ENCODE measurements at regions not wholly inside any gene's neighbourhood (a gene's known extent, or its start where the extent isn't known, plus 50 kb on each side); places are given as distances from the start of the nearest gene placed in this dataset.

DNA sequence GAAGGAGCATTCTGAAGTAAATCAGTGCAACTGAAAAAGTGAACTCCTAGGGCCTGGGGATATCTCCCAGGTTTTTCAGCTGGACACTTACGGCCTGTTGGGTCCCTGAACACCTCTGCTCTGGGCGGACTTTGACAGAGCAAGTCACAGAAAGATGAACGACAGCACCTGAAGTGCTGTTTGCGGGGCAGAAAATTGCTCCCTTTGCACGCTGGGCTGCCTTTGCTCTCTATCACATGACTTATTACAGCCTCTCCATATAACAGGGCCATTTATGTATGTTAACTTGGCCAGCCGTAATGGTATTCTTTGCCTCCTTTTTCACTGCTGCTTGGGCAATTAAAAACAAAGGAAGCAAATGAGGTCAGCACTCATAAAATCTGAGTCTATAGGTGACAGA lies 332.9 kb downstream of the BARHL2 start:
- no peak overlapping the region for H3K4me3 Mint-ChIP-seq (ENCODE audit: unreplicated experiment)
- ChIA-PET CTCF (no interaction called here), POLR2A (no interaction called here)
- no peaks in the 10 kb centered on the region for H3K9me3 Mint-ChIP-seq (ENCODE audit: unreplicated experiment)
- no TSS peak for BruUV-seq (replicated peaks)
- intact Hi-C loops (cut with micrococcal nuclease), result no loop called here
- peaks cover 7% of the 10 kb centered on the region for H3K4me1 Mint-ChIP-seq (ENCODE audit: insufficient read depth, unreplicated experiment)
- no peaks in the 10 kb centered on the region for H3K27me3 Mint-ChIP-seq (ENCODE audit: insufficient read depth, unreplicated experiment)
- DNase-seq (ENCODE audit: unreplicated experiment), result no peak
- peaks cover 6% of the 10 kb centered on the region for H3K36me3 Mint-ChIP-seq (ENCODE audit: insufficient read depth, unreplicated experiment)
- TF ChIP-seq, protein P1, sequence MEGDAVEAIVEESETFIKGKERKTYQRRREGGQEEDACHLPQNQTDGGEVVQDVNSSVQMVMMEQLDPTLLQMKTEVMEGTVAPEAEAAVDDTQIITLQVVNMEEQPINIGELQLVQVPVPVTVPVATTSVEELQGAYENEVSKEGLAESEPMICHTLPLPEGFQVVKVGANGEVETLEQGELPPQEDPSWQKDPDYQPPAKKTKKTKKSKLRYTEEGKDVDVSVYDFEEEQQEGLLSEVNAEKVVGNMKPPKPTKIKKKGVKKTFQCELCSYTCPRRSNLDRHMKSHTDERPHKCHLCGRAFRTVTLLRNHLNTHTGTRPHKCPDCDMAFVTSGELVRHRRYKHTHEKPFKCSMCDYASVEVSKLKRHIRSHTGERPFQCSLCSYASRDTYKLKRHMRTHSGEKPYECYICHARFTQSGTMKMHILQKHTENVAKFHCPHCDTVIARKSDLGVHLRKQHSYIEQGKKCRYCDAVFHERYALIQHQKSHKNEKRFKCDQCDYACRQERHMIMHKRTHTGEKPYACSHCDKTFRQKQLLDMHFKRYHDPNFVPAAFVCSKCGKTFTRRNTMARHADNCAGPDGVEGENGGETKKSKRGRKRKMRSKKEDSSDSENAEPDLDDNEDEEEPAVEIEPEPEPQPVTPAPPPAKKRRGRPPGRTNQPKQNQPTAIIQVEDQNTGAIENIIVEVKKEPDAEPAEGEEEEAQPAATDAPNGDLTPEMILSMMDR (IDR thresholded peaks at IDR 0.05; ENCODE audit: unreplicated experiment), result no peak
- H3K27ac Mint-ChIP-seq (ENCODE audit: low read depth, unreplicated experiment), result no peak overlapping the region

DNA sequence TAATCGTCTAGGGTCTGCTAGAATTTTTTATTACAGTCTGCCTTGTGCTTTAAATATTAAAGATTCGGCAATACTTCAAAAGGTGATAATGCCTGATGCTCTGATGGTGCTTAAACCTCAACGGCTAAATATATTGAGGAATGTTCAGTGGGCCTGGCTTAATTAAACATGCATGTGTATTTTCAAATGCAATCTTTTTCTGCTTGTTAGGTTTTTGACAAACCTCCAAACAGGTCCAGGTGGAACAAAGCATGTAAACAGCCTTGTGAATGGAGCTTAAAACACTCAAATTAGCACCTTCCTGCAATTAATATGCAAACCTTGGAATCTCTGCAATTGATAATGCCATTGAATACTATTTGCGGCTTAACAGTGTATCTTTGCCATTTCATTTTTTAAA lies 334.9 kb downstream of the BARHL2 start:
- CTCF ChIA-PET, result interaction anchor here (0.5 kb wide), 1 partner anchor 167 kb away, joined by 4 read pairs; no protein-coding TSS in a partner anchor
- POLR2A ChIA-PET, result no interaction called here
- Mint-ChIP-seq H3K4me3 (ENCODE audit: unreplicated experiment) (no peak overlapping the region), H3K9me3 (ENCODE audit: unreplicated experiment) (no peaks in the 10 kb centered on the region), H3K4me1 (ENCODE audit: insufficient read depth, unreplicated experiment) (peaks cover 4% of the 10 kb centered on the region), H3K27ac (ENCODE audit: low read depth, unreplicated experiment) (no peak overlapping the region), H3K27me3 (ENCODE audit: insufficient read depth, unreplicated experiment) (no peaks in the 10 kb centered on the region), H3K36me3 (ENCODE audit: insufficient read depth, unreplicated experiment) (peaks cover 6% of the 10 kb centered on the region)
- TF ChIP-seq, protein P1 (IDR thresholded peaks at IDR 0.05; ENCODE audit: unreplicated experiment), result no peak
- no TSS peak for BruUV-seq (replicated peaks)
- no peak for DNase-seq (ENCODE audit: unreplicated experiment)
- intact Hi-C loops (cut with micrococcal nuclease), result no loop called here

DNA sequence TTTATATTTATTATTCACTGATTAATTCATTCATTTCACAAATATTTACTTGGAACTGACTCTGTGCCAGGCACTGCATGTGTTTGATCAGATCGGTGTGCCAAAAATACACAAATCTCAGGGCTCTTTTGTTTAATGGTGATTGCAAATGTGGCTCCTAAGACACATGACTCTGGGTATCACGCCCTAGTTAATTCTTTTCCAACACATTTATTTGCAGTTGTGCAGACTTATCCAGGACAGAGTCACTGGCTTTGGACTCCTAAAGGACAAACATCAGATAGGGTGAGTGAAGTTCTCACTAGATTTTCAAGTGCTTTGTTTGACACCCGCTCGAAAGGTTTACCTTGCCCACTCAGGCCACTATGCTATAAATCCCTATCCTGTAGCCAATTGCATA lies 335.5 kb downstream of the BARHL2 start:
- no TSS peak for BruUV-seq (replicated peaks)
- TF ChIP-seq, protein P1 (IDR thresholded peaks at IDR 0.05; ENCODE audit: unreplicated experiment), result no peak
- Mint-ChIP-seq H3K4me3 (ENCODE audit: unreplicated experiment) (no peak overlapping the region), H3K36me3 (ENCODE audit: insufficient read depth, unreplicated experiment) (peaks cover 6% of the 10 kb centered on the region), H3K27me3 (ENCODE audit: insufficient read depth, unreplicated experiment) (no peaks in the 10 kb centered on the region), H3K27ac (ENCODE audit: low read depth, unreplicated experiment) (no peak overlapping the region), H3K4me1 (ENCODE audit: insufficient read depth, unreplicated experiment) (peaks cover 2% of the 10 kb centered on the region), H3K9me3 (ENCODE audit: unreplicated experiment) (no peaks in the 10 kb centered on the region)
- DNase-seq (ENCODE audit: unreplicated experiment), result no peak
- ChIA-PET POLR2A (interaction anchor here (1.0 kb wide), 1 partner anchor 10 kb away, joined by 3 read pairs; no protein-coding TSS in a partner anchor), CTCF (interaction anchor here (0.9 kb wide), 1 partner anchor 783 kb away, joined by 3 read pairs; no protein-coding TSS in a partner anchor)
- intact Hi-C loops (cut with micrococcal nuclease), result no loop called here

DNA sequence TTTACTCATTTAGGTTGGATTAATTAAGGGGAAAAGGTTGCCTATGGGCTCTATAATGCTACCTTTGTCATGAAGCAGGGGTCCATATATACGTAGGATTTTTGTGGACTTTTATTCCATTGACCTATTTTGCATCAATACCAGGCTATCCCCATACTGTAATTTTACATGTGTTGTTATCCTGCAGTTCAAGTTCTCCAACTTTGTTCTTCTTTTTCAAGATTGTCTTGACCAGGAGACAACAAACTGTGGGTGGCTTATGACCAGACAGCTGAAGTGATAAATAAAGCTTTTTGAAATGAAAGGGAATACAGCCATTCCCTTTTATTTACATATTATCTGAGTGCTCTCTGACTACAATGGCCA lies 345.7 kb downstream of the BARHL2 start:
- no peaks in the 10 kb centered on the region for H3K4me1 Mint-ChIP-seq (ENCODE audit: insufficient read depth, unreplicated experiment)
- POLR2A ChIA-PET, result interaction anchor here (0.6 to 1.2 kb wide), 2 partner anchors 10 to 140 kb away, joined by 3 read pairs; no protein-coding TSS in a partner anchor
- H3K4me3 Mint-ChIP-seq (ENCODE audit: unreplicated experiment), result no peak overlapping the region
- H3K36me3 Mint-ChIP-seq (ENCODE audit: insufficient read depth, unreplicated experiment), result no peaks in the 10 kb centered on the region
- H3K9me3 Mint-ChIP-seq (ENCODE audit: unreplicated experiment), result no peaks in the 10 kb centered on the region
- TF ChIP-seq, protein P1 (IDR thresholded peaks at IDR 0.05; ENCODE audit: unreplicated experiment), result no peak
- no peak for DNase-seq (ENCODE audit: unreplicated experiment)
- no peak overlapping the region for H3K27ac Mint-ChIP-seq (ENCODE audit: low read depth, unreplicated experiment)
- no peaks in the 10 kb centered on the region for H3K27me3 Mint-ChIP-seq (ENCODE audit: insufficient read depth, unreplicated experiment)
- no TSS peak for BruUV-seq (replicated peaks)
- intact Hi-C loops (cut with micrococcal nuclease), result no loop called here
- CTCF ChIA-PET, result interaction anchor here (0.6 kb wide), 2 partner anchors 45 to 260 kb away, joined by 3 read pairs; no protein-coding TSS in a partner anchor

Measured in MCF 10A (cell line).